HG03135 (cell line): ENCODE measurements at regions not wholly inside any gene's neighbourhood (a gene's known extent, or its start where the extent isn't known, plus 50 kb on each side); places are given as distances from the start of the nearest gene placed in this dataset.

Experiments
- ATAC-seq: cut with Tn5 transposase; IDR thresholded peaks from one replicate; pipeline ENCODE4 v1.9.1; 2021; ENCODE audit warnings: mild to moderate bottlenecking, moderate library complexity; ENCODE audit not compliant: unreplicated experiment

- ATAC-seq: no peak
Observed at GRCh38 chr3:182699550-182700170, 93.6 kb upstream of the ATP11B start.

GRCh38 chr3:182702216-182702615 is 91.1 kb upstream of the ATP11B start:
- ATAC-seq: no peak

- no peak for ATAC-seq
Observed at GRCh38 chr3:182703233-182703632, 90.1 kb upstream of the ATP11B start.

- ATAC-seq: no peak
Observed at GRCh38 chr3:182704926-182705325, 88.4 kb upstream of the ATP11B start.

- ATAC-seq: no peak
Observed at GRCh38 chr3:182708810-182709209, 84.5 kb upstream of the ATP11B start.

- ATAC-seq: no peak
Observed at GRCh38 chr3:182709306-182709705, 84.0 kb upstream of the ATP11B start.

GRCh38 chr3:182710557-182711157 is 82.6 kb upstream of the ATP11B start:
- peak; percentile 65 for ATAC-seq

GRCh38 chr3:182711261-182711683 is 82.0 kb upstream of the ATP11B start:
- no peak for ATAC-seq

GRCh38 chr3:182711853-182712252 is 81.5 kb upstream of the ATP11B start:
- ATAC-seq: no peak

GRCh38 chr3:182713111-182713510 is 80.2 kb upstream of the ATP11B start:
- no peak for ATAC-seq

GRCh38 chr3:182713743-182714517 is 79.4 kb upstream of the ATP11B start:
- peak; percentile 42 for ATAC-seq

GRCh38 chr3:182715006-182715405 is 78.3 kb upstream of the ATP11B start:
- ATAC-seq: no peak

- ATAC-seq: peak; percentile 46
Observed at GRCh38 chr3:182716114-182716688, 77.1 kb upstream of the ATP11B start.

GRCh38 chr3:182717216-182717615 is 76.1 kb upstream of the ATP11B start:
- peak; percentile 85 for ATAC-seq

GRCh38 chr3:182722907-182723306 is 70.4 kb upstream of the ATP11B start:
- no peak for ATAC-seq

GRCh38 chr3:182723596-182723995 is 69.7 kb upstream of the ATP11B start:
- ATAC-seq: no peak

- no peak for ATAC-seq
Observed at GRCh38 chr3:182725372-182726251, 67.7 kb upstream of the ATP11B start.

- ATAC-seq: no peak
Observed at GRCh38 chr3:182726258-182727142, 66.8 kb upstream of the ATP11B start.

- no peak for ATAC-seq
Observed at GRCh38 chr3:182728238-182728637, 65.1 kb upstream of the ATP11B start.
